ENCODE measurements at regions not wholly inside any gene's neighbourhood (a gene's known extent, or its start where the extent isn't known, plus 50 kb on each side); places are given as distances from the start of the nearest gene placed in this dataset.

DNA sequence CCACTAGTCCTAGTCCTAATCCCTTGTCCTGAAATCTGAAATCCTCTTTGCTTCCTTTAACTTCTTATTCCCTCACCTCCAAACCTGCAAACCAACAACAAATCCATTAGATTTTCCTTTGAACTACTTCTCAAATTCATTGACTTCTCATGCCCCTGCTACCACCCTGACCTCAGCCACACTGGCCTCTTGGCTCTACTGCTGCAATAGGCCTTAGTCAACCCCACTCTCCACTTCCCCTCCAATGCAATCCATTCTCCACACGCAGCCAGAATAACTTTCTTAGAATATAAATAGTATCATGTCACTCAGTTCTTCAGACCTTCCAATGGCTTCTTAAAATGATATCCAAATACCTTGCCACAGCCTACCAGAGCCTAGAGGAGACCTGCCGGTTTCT lies 131.1 kb upstream of the GADL1 start:
- no peak for TF ChIP-seq POLR2A (IDR thresholded peaks at IDR 0.05; ENCODE audit: low read depth, low read length)
- TF ChIP-seq SMC3 (IDR thresholded peaks at IDR 0.05; ENCODE audit: low read depth, low read length) = no peak
- TF ChIP-seq, protein P1, sequence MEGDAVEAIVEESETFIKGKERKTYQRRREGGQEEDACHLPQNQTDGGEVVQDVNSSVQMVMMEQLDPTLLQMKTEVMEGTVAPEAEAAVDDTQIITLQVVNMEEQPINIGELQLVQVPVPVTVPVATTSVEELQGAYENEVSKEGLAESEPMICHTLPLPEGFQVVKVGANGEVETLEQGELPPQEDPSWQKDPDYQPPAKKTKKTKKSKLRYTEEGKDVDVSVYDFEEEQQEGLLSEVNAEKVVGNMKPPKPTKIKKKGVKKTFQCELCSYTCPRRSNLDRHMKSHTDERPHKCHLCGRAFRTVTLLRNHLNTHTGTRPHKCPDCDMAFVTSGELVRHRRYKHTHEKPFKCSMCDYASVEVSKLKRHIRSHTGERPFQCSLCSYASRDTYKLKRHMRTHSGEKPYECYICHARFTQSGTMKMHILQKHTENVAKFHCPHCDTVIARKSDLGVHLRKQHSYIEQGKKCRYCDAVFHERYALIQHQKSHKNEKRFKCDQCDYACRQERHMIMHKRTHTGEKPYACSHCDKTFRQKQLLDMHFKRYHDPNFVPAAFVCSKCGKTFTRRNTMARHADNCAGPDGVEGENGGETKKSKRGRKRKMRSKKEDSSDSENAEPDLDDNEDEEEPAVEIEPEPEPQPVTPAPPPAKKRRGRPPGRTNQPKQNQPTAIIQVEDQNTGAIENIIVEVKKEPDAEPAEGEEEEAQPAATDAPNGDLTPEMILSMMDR (conservative IDR thresholded peaks at IDR 0.05; ENCODE audit: low read depth, low read length) = no peak
- no peak for TF ChIP-seq FOS (IDR thresholded peaks at IDR 0.05; ENCODE audit: low read depth, low read length)
- no peak for TF ChIP-seq BHLHE40 (IDR thresholded peaks at IDR 0.05; ENCODE audit: low read depth, low read length)
- TF ChIP-seq, protein P2, sequence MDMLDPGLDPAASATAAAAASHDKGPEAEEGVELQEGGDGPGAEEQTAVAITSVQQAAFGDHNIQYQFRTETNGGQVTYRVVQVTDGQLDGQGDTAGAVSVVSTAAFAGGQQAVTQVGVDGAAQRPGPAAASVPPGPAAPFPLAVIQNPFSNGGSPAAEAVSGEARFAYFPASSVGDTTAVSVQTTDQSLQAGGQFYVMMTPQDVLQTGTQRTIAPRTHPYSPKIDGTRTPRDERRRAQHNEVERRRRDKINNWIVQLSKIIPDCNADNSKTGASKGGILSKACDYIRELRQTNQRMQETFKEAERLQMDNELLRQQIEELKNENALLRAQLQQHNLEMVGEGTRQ (IDR thresholded peaks at IDR 0.05; ENCODE audit: low read depth, low read length) = no peak
- TF ChIP-seq RAD21 (IDR thresholded peaks at IDR 0.05; ENCODE audit: low read length) = no peak
- no peak for TF ChIP-seq MXI1 (IDR thresholded peaks at IDR 0.05; ENCODE audit: borderline replicate concordance, low read depth, low read length)
- TF ChIP-seq CEBPB (IDR thresholded peaks at IDR 0.05; ENCODE audit: low read depth, low read length) = no peak
- no peak for TF ChIP-seq MAZ (IDR thresholded peaks at IDR 0.05; ENCODE audit: borderline replicate concordance, low read depth, low read length)
- no peak for TF ChIP-seq RCOR1 (IDR thresholded peaks at IDR 0.05; ENCODE audit: insufficient replicate concordance, low read length)
- no peak for TF ChIP-seq RFX5 (IDR thresholded peaks at IDR 0.05; ENCODE audit: low read depth, low read length)
- TF ChIP-seq MAFK (IDR thresholded peaks at IDR 0.05; ENCODE audit: low read depth, low read length) = no peak
- no peak for TF ChIP-seq NFE2L2 (IDR thresholded peaks at IDR 0.05; ENCODE audit: low read depth, low read length)

Measured in IMR-90 (cell line).